HepG2 (cell line): ENCODE measurements at regions not wholly inside any gene's neighbourhood (a gene's known extent, or its start where the extent isn't known, plus 50 kb on each side); places are given as distances from the start of the nearest gene placed in this dataset.

ENCODE experiments used
- ATAC-seq: fragments of 200-7000 bp; cut with Tn5 transposase; 3 replicates; pipeline ENCODE4 v1.9.1; 2020; ENCODE audit warnings: mild to moderate bottlenecking, moderate library complexity
- BruUV-seq: library from RNA; stranded (reverse); fragments of 400-500 nt; replicated peaks from 2 replicates; lab custom pipeline; 2021; lab: Mats Ljungman, UMichigan
- CTCF ChIA-PET: fragments of 300-600 bp; formaldehyde crosslinking; extraction: SDS; loops from one replicate; lab custom pipeline; 2021; ENCODE audit warnings: low total read pairs, inconsistent platforms, low intra/inter-chr PET ratio; lab: Yijun Ruan, JAX
- POLR2A ChIA-PET: fragments of 350-600 bp; sonication (Branson Sonifier 250); formaldehyde crosslinking; loops from one replicate; lab custom pipeline; 2020; ENCODE audit warnings: antibody characterized with exemption, inconsistent platforms; lab: Yijun Ruan, JAX
- DNase-seq: peaks from one replicate; pipeline ENCODE4 v3.0.0-alpha.2; 2015; ENCODE audit warnings: low spot score
- FAIRE-seq: peaks from 3 replicates; lab custom pipeline; 2011; peaks lifted over from hg19 to GRCh38; lab: Jason Lieb, UNC
- H2AFZ ChIP-seq: one replicate; pipeline ENCODE4 v1.6.1; 2011; ENCODE audit warnings: low read length, inconsistent platforms
- H3K27ac ChIP-seq: fragments of 300-600 bp; 3 replicates; pipeline ENCODE4 v1.8.0; 2011; ENCODE audit warnings: mixed run types, mild to moderate bottlenecking, mixed read lengths, low read length, inconsistent platforms; ENCODE audit not compliant: insufficient read depth; ENCODE audit errors: extremely low read length
- H3K27me3 ChIP-seq, 2 experiments: fragments of 200-600 bp in 1 of 2; 2 replicates in 1 of 2; 3 replicates in 1 of 2; pipeline versions ENCODE4 v1.6.0 to v1.8.0; 2011; ENCODE audit warnings: low read length in 2 of 2, mild to moderate bottlenecking in 2 of 2, moderate library complexity in 2 of 2, inconsistent platforms in 1 of 2; ENCODE audit not compliant: insufficient read depth in 2 of 2, control insufficient read depth in 1 of 2
- H3K36me3 ChIP-seq, 2 experiments: fragments of 200-600 bp in 1 of 2; replicated peaks in 1 of 2; 2 replicates in 1 of 2; 3 replicates in 1 of 2; pipeline versions ENCODE4 v1.5.1 to v1.8.0; 2011; ENCODE audit warnings: low read length in 2 of 2, inconsistent platforms in 1 of 2; ENCODE audit not compliant: insufficient read depth in 2 of 2, control insufficient read depth in 1 of 2
- H3K4me1 ChIP-seq: 2 replicates; pipeline ENCODE4 v1.5.1; 2012; ENCODE audit warnings: low read length, inconsistent platforms; ENCODE audit not compliant: insufficient read depth
- H3K4me2 ChIP-seq: 2 replicates; pipeline ENCODE4 v1.6.0; 2011; ENCODE audit warnings: low read depth, low read length, inconsistent platforms
- H3K4me3 ChIP-seq, 3 experiments: fragments of 200-600 bp in 1 of 3; sonication (generic), shearing (Covaris generic) in 1 of 3; replicated peaks in 1 of 3; 2 replicates each; pipeline ENCODE4 v1.5.1; 2011 to 2016; ENCODE audit warnings: low read length in 3 of 3, inconsistent platforms in 2 of 3, low read depth in 2 of 3, mild to moderate bottlenecking in 2 of 3, control low read depth in 1 of 3, mixed read lengths in 1 of 3; ENCODE audit not compliant: insufficient read depth in 1 of 3
- H3K79me2 ChIP-seq: one replicate; pipeline ENCODE4 v1.6.1; 2011; ENCODE audit warnings: low read length, inconsistent platforms; ENCODE audit not compliant: insufficient read depth
- H3K9ac ChIP-seq: 2 replicates; pipeline ENCODE4 v1.6.0; 2011; ENCODE audit warnings: mild to moderate bottlenecking, low read depth, low read length, inconsistent platforms; ENCODE audit not compliant: insufficient read depth
- H3K9me3 ChIP-seq: 2 replicates; pipeline ENCODE4 v1.5.1; 2012; ENCODE audit warnings: mild to moderate bottlenecking, low read length
- H4K20me1 ChIP-seq: 2 replicates; pipeline ENCODE4 v1.6.0; 2011; ENCODE audit warnings: inconsistent platforms, mild to moderate bottlenecking, low read length, moderate library complexity; ENCODE audit not compliant: insufficient read depth
- BRF2 ChIP-seq: sonication (generic); formaldehyde crosslinking; IDR thresholded peaks from 2 replicates; pipeline ENCODE4 v1.8.1; 2022; ENCODE audit warnings: mild to moderate bottlenecking, missing genetic modification reagents
- FOXO1 ChIP-seq: sonication (generic); formaldehyde crosslinking; IDR thresholded peaks from 2 replicates; pipeline ENCODE4 v1.4.0; 2020; ENCODE audit warnings: missing genetic modification reagents
- JARID2 ChIP-seq: sonication (generic); formaldehyde crosslinking; IDR thresholded peaks from 2 replicates; pipeline ENCODE4 v1.8.1; 2023; ENCODE audit warnings: missing genetic modification reagents, inconsistent platforms; ENCODE audit not compliant: insufficient replicate concordance
- KLF6 ChIP-seq: IDR thresholded peaks from 2 replicates; pipeline ENCODE4 v1.8.0; 2016; ENCODE audit warnings: missing biosample characterization, missing genetic modification reagents
- MXD1 ChIP-seq: sonication (generic); formaldehyde crosslinking; IDR thresholded peaks from 2 replicates; pipeline ENCODE4 v1.4.0; 2020; ENCODE audit warnings: mild to moderate bottlenecking, missing genetic modification reagents
- PAXIP1 ChIP-seq: sonication (generic); formaldehyde crosslinking; conservative IDR thresholded peaks from 2 replicates; pipeline ENCODE4 v1.4.0; 2020; ENCODE audit warnings: mild to moderate bottlenecking, missing genetic modification reagents, moderate library complexity
- PLRG1 ChIP-seq: fragments of 450-650 bp; conservative IDR thresholded peaks from 2 replicates; pipeline ENCODE4 v1.6.1; 2016
- TCF12 ChIP-seq, 2 experiments: fragments of 450-650 bp in 1 of 2; sonication (generic) in 1 of 2; formaldehyde crosslinking in 1 of 2; IDR thresholded peaks; 2 replicates each; pipeline versions ENCODE4 v1.6.1 to v1.8.0; 2017 to 2022; ENCODE audit warnings: antibody characterized with exemption in 1 of 2, mild to moderate bottlenecking in 1 of 2, missing genetic modification reagents in 1 of 2, moderate library complexity in 1 of 2
- TFDP2 ChIP-seq: sonication (generic); formaldehyde crosslinking; IDR thresholded peaks from 2 replicates; pipeline ENCODE4 v1.4.0; 2020; ENCODE audit warnings: missing genetic modification reagents
- ZNF124 ChIP-seq: sonication (generic); formaldehyde crosslinking; IDR thresholded peaks from 2 replicates; pipeline ENCODE4 v1.4.0; 2020; ENCODE audit warnings: missing genetic modification reagents
- ZNF142 ChIP-seq: sonication (generic); formaldehyde crosslinking; IDR thresholded peaks from 2 replicates; pipeline ENCODE4 v1.4.0; 2020; ENCODE audit warnings: missing genetic modification reagents
- ZNF543 ChIP-seq: sonication (generic); formaldehyde crosslinking; IDR thresholded peaks from 2 replicates; pipeline ENCODE4 v1.4.0; 2020; ENCODE audit warnings: mild to moderate bottlenecking, missing genetic modification reagents
- ZNF562 ChIP-seq: sonication (generic); formaldehyde crosslinking; IDR thresholded peaks from 2 replicates; pipeline ENCODE4 v1.8.0; 2022; ENCODE audit warnings: missing genetic modification reagents, borderline replicate concordance
- WGBS: methylation state at CpG from one replicate; pipeline ENCODE4 v1.1.6; 2017; ENCODE audit warnings: low lambda C conversion rate; 5-methylcytosine and 5-hydroxymethylcytosine counted together
- in situ Hi-C: cut with HindIII; loops from 2 replicates; pipeline ENCODE4 v1.10.0; 2017; ENCODE audit warnings: low pct_unique_long_range_greater_than_20kb; ENCODE audit not compliant: extremely low pct_ligation_motif_present
- intact Hi-C: fragments of 100-400 bp; cut with micrococcal nuclease; formaldehyde crosslinking; loops from one replicate; pipeline ENCODE4 v1.10.0; 2022; ENCODE audit not compliant: unreplicated experiment

- Histone ChIP-seq H3K27ac (no peak overlapping the region), H3K27me3 (no peaks in the 10 kb centered on the region; a peak in 1 of 5 replicates), H2AFZ (no peak overlapping the region), H4K20me1 (no peaks in the 10 kb centered on the region), H3K4me2 (no peak overlapping the region), H3K36me3 (no peaks in the 10 kb centered on the region), H3K4me3 (no peak overlapping the region), H3K79me2 (no peaks in the 10 kb centered on the region), H3K9ac (no peak overlapping the region), H3K9me3 (no peaks in the 10 kb centered on the region), H3K4me1 (no peaks in the 10 kb centered on the region)
- in situ Hi-C loops, result no loop called here
- FAIRE-seq (no peak), ATAC-seq (no peak), DNase-seq (no peak)
- no TSS peak for BruUV-seq
- WGBS, result 17% methylated on average over 2 of the region's 2 CpGs
- CTCF ChIA-PET, result no interaction called here
- POLR2A ChIA-PET, result no interaction called here
- intact Hi-C loops, result no loop called here
- TF ChIP-seq ZNF124 (CRISPR knock-in tag) (no peak), MXD1 (no peak), KLF6 (CRISPR knock-in tag) (no peak), BRF2 (CRISPR knock-in tag) (no peak), ZNF543 (CRISPR knock-in tag) (no peak), FOXO1 (CRISPR knock-in tag) (no peak), PLRG1 (no peak), TFDP2 (CRISPR knock-in tag) (no peak), PAXIP1 (CRISPR knock-in tag) (no peak), ZNF562 (CRISPR knock-in tag) (no peak), TCF12 (IDR thresholded peaks at IDR 0.05) (no peak), TCF12 (CRISPR knock-in tag; IDR thresholded peaks at IDR 0.05) (no peak), ZNF142 (CRISPR knock-in tag) (no peak), JARID2 (no peak)
Observed at GRCh38 chr21:31515253-31515652, 144.2 kb upstream of the SOD1 start.
